ENCODE measurements at regions not wholly inside any gene's neighbourhood (a gene's known extent, or its start where the extent isn't known, plus 50 kb on each side); places are given as distances from the start of the nearest gene placed in this dataset.

DNA sequence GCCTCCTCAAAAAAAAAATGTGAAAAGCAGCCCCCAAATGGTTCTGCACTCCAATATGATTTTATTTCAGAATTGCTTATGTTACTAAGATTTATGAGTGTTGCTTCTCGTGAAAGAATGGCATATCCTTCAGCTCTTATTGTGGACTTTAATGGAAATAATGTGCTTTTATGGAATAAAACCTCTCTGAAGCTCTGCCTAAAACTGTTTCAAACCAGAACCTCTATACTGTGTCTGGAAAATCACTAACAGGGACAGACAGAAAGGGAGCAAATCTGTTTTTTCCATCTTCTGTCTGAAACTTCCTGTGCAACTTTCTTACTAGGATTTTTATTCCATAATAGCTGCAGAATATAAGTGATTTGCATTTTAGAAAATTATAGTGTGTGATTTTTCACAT lies 493.1 kb downstream of the ANKRD50 start:
- no peak for DNase-seq (ENCODE audit: low spot score)

DNA sequence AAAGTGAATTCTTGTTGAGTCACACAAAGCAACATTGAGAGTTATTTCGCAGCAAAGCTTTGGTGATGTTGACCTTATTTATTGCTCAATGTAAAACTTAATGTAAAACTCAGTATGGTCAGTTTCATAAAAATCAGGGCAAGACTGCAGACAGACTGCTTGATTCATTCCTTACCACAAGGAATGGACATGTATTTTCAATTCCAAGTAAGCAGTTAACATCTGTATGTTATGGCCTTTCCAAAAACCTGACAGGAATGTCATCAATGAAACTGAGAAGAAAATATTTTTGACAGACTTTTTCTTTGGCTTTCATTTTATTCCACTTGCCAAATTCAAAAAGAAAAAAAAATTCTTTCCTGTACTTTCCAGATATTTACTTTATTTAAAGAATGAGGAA lies 488.3 kb downstream of the ANKRD50 start:
- no peak for DNase-seq (ENCODE audit: low spot score)

- DNase-seq (ENCODE audit: low spot score) = no peak
Measured at GRCh38 chr4:124227981-124228380, 484.6 kb downstream of the ANKRD50 start.

DNA sequence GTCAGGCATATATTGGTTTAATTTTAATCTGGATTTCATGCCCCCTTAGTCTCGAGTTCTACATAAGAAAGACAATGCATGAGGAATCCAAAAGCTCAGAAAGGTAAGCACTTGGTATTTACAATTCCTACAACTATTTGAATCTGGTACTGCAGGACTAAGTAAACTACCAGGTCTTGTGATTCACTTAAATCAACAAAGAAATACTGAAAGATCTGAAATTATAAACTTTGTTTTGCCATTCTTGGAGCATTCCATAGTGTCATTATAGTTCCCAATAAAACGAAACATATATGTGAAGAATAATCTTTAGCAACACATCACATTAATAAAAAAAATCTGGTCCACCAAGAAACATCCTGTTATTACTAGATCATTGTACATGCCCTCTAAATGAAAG lies 482.3 kb downstream of the ANKRD50 start:
- DNase-seq (ENCODE audit: low spot score) = no peak

DNA sequence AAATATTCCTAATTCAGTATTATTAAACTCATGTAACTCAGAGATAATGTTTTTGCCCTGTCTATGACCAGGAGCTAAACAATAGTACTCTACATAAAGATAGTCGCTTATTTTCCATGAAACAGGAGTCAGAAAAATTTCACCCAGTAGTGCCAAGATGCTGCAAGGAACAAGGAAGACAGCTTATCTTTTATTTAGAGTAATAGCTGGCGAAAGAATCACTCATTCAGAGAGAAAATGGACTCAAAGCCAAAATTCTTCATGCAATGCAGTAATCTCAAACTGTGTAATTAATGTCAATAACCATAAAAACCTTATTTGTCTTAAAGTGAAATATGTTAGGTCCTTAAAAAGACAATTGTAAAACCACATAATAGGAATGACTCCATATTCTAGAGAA lies 477.8 kb downstream of the ANKRD50 start:
- DNase-seq (ENCODE audit: low spot score) = no peak

DNA sequence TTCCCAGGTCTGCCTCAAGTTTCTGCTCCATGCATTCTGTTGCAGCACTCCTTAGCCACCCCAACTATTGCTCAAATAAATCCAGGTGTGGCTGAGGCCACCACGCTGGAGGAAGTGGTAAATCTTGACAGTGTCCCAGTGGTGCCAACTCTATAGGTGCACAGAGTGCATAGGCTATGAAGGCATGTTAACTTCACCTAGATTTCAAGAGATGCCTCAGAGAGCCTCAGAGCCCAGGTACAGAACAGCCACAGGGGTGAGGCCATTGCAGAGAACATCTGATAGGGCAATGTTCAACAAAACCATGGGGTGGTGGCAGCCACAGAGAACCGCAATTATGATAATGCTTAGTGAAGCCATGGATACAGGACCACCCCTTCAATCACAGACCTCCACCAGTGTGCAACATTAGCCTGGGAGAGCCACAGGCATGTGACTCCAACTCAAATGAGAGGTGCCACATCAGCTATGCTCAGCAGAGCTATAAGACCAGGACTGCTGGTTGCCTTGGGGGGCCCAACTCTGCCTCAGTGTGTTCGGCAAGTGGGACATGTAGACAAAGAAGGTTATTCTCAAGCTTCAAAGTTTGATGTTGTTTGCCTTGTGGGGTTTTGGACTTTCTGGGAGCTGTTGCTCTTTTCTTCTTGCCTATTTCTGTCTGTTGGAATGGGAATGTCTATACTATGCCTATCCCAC lies 468.7 kb downstream of the ANKRD50 start:
- DNase-seq (ENCODE audit: low spot score) = no peak

DNA sequence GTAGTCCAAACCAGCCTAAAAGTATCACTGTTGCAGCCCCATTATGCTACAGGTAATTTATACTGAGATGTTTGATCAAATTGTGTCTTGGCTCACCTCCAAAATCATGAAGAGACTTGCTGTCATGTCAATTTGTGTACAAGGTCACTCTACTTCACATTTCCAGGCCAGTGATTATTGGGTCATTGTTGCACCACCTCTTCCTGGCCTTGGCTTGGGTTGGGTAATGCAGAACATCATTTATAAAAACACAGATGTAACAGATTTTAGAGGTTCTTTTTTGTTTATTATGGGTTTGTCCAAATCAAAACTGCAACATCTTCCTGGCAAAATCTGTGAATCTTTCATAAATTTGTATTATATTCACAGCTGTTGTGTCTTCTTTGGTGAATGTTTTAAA lies 459.5 kb downstream of the ANKRD50 start:
- no peak for DNase-seq (ENCODE audit: low spot score)

GRCh38 chr4:124262211-124263179 lies 450.0 kb downstream of the ANKRD50 start:
- DNase-seq (ENCODE audit: low spot score) = peak; percentile 60

DNA sequence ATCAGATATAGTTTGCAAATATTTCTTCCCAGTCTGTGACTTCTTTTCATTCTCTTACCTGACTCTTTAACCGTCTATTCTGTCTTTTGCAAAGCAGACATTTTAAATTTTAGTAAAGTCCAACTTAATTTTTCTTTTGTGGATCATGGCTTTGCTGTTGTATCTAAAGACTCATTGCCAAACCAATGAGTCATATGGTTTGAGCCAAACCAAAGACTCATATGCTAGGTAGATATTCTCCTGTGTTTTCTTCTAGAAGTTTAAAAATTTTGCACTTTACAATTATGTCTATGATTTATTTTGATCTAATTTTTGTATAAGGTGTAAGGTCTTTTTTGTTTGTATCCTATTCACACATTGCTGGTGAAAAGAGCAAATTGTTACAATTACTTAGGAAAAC lies 446.8 kb downstream of the ANKRD50 start:
- DNase-seq (ENCODE audit: low spot score) = no peak

DNA sequence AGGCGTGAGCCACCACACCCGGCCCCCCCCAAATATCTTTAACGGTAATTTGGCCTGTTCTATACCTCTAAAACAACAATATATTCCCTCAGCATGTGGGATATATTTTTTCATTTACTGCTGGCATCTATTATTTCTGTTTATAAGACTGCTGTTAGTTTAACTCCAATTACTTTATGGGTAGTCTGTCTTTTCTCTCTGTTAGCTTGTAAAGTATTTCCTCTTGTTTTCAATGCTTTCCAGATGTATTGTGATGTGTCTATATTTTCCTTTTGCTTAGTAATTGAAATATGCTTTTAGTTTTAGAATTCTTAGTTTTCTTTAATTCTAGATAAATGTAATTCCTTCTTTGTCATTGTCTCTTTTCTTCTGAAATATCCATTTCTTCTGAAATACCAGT lies 445.8 kb downstream of the ANKRD50 start:
- no peak for DNase-seq (ENCODE audit: low spot score)

DNA sequence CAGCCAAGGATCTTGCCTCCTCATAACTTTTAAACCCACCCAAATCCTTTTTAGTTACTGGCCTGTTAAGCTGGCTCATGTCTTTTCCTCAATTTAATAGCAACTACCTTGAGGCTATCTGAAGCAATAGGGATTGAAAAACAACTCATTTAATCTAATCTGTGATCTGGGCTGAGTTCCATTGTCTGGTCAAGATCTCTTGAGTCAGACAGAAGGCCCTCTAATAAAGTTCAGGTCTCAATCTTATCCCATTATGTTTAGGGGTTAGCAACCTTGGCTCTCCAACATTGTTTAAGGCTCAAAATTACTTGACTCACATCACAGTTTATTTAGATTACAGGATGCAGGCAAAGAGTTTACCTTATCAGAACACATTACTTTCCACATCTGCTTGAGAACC lies 436.1 kb downstream of the ANKRD50 start:
- no peak for DNase-seq (ENCODE audit: low spot score)

DNA sequence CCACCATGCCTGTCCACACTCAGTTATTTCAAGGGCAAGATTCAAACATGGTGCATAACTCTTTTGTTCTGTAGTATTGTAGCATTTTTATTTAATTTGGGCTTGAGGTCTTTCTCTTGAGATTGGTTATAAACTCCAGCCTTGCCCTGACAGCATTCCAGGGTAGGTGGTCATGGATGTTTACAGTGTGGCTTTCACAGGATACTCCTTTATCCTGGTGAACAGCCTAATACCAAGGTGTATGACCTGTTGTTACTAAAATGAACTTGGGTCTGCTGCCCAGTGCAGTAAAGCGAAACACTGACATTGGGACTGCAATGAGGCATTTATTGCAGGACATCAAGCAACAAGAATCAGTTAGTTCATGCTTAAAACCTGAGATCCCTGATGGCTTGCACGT lies 434.8 kb downstream of the ANKRD50 start:
- DNase-seq (ENCODE audit: low spot score) = no peak

- DNase-seq (ENCODE audit: low spot score) = peak; percentile 59
Measured at GRCh38 chr4:124278477-124278876, 434.1 kb downstream of the ANKRD50 start.

GRCh38 chr4:124279741-124280140 lies 432.8 kb downstream of the ANKRD50 start:
- no peak for DNase-seq (ENCODE audit: low spot score)

DNA sequence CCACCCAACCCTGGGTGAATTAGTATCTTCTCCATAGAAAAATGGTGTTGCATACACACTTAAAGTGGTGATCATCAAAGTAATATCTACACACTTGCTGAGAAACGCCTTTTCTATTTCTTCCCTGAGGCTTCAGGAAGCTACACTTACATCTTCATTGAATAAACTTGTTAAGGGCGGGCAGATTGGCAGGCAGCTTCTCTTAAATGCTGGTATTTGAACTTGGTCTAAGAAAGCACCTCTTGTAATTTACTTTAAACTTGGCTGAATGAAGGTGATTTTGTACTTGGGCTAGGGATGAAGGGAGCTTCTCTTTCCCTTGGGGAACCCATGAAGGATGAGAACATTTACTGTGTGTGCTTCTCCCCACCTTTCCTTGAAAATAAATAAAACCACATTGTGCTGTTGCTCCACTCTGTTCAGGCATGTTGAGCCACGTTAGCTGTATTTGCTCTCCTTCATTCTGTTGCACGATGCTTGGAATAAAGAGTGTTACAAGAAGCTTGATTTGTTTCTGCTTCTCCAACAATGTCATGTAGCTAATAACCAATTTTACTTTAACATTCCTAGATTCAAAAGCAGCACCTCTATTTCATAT lies 430.1 kb downstream of the ANKRD50 start:
- no peak for DNase-seq (ENCODE audit: low spot score)

- no peak for DNase-seq (ENCODE audit: low spot score)
Measured at GRCh38 chr4:124288706-124289486, 423.6 kb downstream of the ANKRD50 start.

DNA sequence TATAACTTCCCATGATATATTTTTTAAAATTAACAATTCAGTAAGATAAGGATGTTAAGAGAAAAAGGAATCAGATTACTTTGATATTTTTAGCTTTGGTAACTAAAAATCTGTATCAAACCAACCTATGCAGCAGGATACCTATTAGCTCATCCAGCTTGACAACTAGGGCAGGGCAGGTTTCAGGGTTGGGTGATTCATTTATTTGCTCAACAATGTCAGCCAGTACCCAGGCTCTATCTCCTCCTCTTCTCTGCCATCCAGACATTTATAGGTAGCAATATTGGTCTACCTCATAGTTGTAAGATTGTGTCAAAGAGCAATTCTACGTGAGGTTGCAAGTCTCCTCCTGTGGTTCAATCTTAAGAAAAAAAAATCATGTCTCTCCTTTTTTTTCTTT lies 421.9 kb downstream of the ANKRD50 start:
- DNase-seq (ENCODE audit: low spot score) = no peak

GRCh38 chr4:124295413-124295812 lies 417.1 kb downstream of the ANKRD50 start:
- DNase-seq (ENCODE audit: low spot score) = no peak

- DNase-seq (ENCODE audit: low spot score) = no peak
Measured at GRCh38 chr4:124304941-124305340, 407.6 kb downstream of the ANKRD50 start.

DNA sequence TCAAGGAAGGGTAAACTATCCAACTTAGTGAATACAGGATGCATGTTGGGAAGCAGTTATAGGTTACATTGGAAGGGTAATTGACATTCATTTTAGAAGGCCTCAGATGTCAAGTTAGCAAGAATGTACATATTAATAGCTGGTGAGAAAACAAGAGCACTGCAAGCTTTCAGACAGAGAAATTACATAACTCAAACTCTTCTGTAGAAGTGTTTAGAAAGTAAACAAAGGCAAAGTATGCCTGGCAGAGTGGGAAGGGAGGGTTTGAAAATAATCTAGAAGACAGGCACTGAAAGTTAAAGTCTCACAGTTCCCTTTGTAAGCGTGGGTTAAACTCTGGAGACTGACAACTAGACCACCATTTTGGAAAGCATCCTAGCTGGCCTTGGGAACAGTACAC lies 406.2 kb downstream of the ANKRD50 start:
- DNase-seq (ENCODE audit: low spot score) = no peak

DNA sequence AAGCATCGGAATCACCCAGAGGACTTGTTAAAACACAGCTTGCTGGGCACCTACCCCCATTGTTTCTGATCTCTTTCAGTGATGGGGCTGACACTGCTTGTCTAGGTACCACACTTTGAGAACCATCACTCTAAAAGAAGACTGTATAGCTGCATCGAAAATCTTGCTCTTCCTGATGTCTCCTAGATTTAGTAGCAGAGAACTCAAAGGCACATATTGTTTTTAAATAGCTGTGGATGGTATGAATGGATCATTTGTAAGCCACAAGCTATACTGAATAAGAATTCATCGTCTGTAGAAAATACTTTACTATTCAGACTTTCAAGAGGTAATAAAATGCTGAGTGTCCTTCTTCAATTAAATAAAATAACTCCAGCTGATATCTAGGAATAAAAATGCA lies 405.4 kb downstream of the ANKRD50 start:
- DNase-seq (ENCODE audit: low spot score) = no peak

DNA sequence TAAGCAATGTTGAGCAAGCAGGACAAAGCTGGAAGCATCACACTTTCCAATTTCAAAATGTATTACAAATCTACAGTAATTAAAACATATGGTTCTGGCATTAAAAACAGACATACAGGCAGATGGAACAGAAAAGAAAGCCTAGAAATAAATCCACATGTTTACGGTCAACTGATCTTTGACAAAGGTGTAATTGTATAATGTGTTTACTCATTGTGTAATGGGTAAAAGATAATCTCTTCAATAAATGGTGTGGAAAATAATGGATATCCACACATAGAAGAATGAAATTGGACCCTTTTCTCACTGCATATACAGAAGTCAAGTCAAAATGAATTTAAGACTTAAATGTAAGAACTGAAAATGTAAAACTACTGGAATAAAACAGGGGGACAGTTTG lies 394.2 kb downstream of the ANKRD50 start:
- DNase-seq (ENCODE audit: low spot score) = no peak

Data from A172 (cell line).